Glomerular visceral epithelial cell (primary cell): ENCODE measurements at regions not wholly inside any gene's neighbourhood (a gene's known extent, or its start where the extent isn't known, plus 50 kb on each side); places are given as distances from the start of the nearest gene placed in this dataset.
A peak's percentile ranks its signal among the peaks of the same experiment; 100 is the strongest.
"Not testable (repeated sequence)": the region's sequence is repeated elsewhere in the genome, so short reads cannot be mapped to it uniquely, and the experiment has no call there.

Experiments used
- DNase-seq: peaks from one replicate; pipeline ENCODE4 v3.0.0-alpha.2; 2016; ENCODE audit errors: extremely low spot score

- DNase-seq, result no peak
Observed at GRCh38 chr5:164098531-164098930, 593.1 kb downstream of the MAT2B start.

DNA sequence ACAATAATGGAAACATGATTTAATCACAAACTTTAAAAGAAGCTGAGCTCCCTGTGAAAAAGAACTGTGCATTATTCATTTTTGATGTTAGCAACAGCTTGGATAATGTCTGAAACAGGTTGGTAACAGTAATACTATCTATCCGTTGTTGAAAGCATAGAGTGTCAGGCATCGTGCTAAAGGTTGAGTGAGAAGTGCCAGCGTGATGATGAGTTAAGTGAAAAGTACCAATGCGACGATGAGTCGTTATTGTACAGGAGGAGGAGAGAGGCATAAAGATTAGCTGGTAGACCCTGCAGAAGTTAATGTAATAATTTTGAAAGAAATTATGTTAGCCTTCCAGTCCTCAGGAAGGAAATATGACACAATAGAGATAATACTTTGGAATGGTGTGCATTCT lies 593.6 kb downstream of the MAT2B start:
- no peak for DNase-seq

DNA sequence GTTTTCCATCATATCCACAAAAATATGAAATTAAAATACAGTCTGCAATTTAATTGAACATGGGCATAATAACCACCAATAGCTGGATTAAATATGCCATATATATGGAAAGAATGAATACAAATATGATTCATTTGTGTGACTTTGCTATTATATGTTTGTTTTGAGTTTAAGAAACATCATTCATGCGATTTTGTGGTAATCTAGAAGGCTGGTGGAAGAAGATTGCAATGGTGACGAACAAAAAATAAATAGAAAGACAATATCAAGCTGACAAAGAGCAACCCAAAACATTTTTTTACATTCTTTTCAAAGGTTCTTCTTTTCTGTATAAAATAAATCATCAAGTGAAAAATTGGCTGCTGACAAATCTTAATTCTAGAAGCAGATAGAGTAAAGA lies 610.0 kb downstream of the MAT2B start:
- DNase-seq, result no peak

DNA sequence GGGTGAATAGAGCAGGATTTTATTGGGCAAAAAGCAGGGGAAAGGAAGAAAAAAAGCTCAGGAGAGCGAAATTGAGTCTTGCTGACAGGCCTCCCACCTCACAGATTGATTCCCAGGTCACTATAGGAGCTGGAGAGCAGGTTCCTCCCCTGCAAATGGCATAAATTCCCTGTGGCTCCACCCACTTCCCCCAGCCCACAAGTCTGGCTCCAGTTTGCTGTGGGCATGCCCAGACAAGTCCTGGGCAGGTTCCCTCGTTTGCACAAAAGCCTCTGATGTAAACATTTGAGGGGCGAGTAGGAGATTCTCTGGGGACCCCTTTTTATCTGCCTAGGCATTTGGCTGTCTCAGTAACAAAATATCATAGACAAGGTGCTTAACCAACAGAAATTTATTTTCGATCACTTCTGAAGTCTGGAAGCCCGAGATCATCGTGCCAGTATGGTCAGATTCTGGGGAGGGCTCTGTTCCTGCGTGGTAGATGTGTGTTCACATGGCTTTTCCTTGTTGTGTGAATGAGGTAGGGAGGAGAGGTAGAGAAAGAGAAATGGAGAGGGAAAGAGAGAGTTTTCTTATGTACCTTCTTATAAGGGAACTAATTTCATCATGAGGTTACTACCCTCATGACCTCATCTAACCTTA lies 614.5 kb downstream of the MAT2B start:
- peak; percentile 37 for DNase-seq

- no peak for DNase-seq
Observed at GRCh38 chr5:164127527-164127926, 622.1 kb downstream of the MAT2B start.

- DNase-seq, result no peak
Observed at GRCh38 chr5:164132358-164132757, 626.9 kb downstream of the MAT2B start.

DNA sequence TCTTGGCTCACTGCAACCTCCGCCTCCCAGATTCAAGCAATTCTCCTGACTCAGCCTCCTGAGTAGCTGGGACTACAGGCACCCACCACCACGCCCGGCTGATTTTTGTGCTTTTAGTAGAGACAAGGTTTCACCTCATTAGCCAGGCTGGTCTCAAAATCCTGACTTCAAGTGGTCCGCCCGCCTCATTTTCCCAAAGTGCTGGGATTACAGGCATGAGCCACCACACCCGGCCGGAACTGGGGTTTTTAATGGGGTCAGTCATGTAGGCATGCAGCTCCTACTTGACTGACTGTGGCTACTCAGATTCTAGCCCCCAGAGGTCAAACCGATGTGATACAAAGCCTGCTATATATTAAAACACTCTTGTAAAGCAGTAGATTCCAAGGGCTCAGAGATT lies 631.7 kb downstream of the MAT2B start:
- no peak for DNase-seq

DNA sequence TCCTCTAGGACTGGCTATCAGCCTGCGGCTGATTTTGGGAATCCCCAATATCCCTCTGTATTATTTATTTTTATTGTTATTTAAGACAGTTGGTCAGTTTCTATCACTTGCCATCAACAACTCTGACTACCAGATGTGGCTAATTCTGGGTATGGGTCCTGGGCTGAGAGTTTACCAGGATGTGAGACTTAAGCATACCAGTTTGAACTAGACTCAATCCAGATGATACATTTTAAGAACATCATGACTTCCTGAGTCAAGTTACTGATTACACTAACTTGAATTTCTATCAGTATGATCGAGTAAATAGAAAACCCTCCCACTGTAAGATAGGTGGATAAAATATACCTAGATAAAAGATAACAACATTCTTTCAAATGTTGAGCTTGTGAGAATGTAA lies 634.0 kb downstream of the MAT2B start:
- no peak for DNase-seq

DNA sequence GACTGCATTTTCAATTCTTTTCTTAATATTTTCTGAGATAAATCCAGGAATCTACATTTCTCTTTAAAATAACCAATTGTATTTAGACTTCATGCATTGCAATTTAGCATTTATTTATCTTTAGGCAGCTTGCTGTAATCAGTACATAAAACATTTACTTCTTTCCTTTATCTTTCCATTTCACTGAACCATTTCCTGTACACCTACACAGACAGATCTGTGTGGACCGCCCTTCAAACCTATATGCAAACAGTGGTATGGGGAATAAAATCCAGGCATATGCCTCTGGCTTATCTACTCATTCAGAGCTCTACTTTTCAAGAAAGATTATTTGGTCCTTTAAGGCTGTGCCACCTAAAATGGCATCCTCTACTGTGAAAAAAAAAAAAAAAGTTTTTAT lies 640.0 kb downstream of the MAT2B start:
- DNase-seq, result no peak

DNA sequence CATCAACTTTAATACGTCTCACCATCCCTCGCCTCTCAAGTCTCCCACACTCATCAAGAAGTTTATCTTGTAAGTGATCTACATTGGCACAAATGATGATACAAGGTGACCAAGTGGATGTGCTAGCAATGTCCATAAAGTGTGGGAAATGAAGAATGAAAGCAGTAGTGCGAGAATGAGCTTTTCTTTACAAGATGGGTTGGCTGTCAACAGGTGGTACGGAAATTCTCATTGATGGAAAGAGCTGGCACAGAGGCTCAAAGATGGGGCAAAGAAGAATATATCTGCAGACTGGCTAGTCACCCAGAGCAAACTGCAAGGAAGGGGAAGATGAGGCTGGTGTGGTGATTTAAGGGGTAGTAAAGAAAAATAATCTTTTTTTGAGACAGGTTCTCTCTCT lies 640.8 kb downstream of the MAT2B start:
- DNase-seq, result no peak

GRCh38 chr5:164148292-164148691 lies 642.9 kb downstream of the MAT2B start:
- no peak for DNase-seq

DNA sequence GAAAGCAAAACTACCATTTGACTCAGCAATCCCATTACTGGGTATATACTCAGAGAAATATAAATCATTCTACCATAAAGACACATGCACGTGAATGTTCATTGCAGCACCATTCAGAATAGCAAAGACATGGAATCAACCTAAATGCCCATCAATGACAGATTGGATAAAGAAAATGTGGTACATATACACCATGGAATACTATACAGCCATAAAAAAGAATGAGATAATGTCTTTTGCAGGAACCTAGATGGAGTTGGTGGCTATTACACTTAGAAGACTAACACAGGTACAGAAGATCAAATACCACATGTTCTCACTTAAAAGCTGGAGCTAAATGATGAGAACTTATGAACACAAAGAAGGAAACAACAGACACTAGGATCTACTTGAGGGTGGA lies 647.1 kb downstream of the MAT2B start:
- DNase-seq, result not testable (repeated sequence)

DNA sequence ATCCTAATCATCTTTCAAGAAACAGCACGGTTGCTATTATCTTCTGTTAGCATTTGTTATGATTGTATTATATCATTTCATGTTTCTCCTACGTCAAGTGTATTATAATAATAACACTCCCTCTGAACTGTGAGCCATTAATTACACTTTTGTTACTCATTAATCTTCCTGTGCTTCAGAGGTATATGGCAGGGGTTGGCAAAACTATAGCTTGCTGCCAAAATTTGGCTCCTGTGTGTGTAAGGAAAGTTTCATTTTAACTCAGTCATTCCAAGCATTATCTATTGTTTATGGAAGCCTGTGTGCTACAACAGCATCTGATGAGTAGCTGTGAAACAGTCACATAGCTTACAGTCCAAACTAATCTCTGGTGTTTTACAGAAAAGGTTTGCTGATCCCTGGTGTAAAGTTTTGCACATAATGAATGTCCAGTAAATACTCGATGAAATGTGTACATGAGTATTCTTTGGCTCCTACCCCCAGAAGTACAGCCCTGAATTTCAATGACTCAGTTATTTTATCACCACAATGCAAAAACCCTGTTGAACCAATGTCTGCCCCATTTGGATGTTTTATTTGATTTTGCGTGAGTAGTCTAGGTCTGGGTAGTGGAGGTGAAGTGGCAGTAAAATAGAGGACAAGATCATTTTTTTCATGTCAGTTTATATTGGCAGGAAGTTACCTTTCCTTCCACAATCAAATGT lies 648.2 kb downstream of the MAT2B start:
- DNase-seq, result peak; percentile 1

DNA sequence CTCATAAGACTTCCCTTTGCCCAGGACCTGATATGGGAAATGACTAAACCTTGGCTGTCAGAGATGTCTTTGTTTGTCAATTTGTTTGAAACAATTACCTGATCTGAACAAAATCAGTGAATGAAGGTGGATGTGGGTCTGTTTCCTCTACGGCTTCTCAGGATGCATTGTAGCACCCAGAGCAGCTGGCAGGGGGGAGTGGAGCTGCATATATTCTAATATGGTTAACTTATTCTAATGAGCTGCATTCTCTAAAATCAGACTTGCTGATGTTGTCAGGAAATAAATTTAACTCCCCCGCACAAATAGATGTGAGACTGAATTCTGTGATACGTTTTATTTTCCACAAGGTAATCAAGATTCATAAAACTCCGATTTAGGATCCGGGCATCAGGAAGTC lies 665.4 kb downstream of the MAT2B start:
- no peak for DNase-seq

DNA sequence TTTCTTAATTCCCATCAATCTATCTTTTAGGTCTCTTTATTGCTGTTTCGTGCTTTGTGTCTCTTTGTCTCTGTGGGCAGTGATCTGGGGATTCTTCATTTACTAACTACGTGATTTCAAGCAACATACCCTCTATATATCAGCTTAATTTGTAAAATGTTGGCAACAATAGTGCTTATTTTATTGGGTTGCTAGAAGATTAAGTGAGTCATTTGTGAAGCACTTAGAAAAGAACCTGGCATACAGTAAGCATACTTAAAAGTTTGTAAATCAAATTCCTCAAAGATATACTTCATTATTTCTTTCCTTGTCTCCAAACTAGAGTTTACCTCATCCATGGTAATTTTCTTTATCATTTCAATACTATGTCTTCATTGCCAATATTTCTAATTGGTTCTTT lies 669.7 kb downstream of the MAT2B start:
- DNase-seq, result no peak

DNA sequence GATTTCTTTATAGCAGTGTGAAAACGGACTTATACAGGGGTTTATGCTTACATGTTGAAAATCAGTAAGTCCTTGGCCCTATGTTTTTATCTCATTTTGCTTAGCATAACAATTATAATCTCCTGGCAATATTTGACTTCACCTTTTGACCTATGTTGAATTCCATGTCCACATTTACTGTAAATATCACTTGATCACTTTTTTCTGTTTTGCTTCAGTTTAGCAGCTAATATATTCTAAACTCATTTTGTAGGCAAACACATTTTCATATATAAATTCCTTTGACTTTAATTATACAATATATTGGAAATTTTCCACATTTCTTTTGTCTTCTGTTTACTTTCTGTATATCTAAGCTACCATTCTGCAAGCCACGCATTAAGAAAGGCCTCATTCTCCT lies 674.0 kb downstream of the MAT2B start:
- DNase-seq, result no peak

GRCh38 chr5:164181604-164182003 lies 676.2 kb downstream of the MAT2B start:
- DNase-seq, result no peak

DNA sequence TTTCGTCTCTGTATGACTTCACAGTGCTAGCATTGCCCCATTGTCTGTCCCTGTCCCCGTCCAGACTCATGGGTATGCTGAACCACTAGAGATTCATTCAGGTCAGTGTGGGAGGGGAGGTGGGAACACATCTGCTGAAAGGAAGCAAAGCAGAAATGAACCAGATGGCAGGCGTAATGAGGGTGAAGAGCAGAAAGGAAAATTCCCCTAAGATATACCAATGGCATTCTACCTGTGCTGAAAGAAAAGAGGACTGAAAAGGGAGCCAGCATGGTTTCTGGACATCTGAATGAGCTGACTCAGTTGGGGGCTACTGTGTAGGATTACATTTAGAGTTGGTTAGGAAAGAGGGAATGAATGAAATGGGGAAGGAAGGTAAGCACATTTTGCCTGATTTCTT lies 678.7 kb downstream of the MAT2B start:
- DNase-seq, result no peak

- DNase-seq, result no peak
Observed at GRCh38 chr5:164185000-164185399, 679.6 kb downstream of the MAT2B start.

DNA sequence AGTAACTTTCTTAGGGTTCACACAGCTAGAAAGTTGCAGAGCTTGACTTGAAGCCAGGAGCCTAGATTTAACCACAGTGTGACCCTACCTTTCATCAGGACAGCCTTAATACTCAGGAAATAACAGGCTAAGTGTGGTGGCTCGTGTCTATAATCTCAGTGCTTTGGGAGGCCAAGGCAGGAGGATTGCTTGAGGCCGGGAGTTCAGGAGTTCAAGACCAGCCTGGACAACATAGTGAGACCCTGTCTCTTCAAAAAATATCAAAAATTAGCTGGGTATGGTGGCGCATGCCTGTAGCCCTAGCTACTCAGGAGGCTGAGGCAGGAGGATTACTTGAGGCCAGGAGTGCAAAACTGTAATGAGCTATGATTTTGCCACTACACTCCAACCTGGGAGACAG lies 681.1 kb downstream of the MAT2B start:
- no peak for DNase-seq

GRCh38 chr5:164187785-164188184 lies 682.4 kb downstream of the MAT2B start:
- no peak for DNase-seq

- DNase-seq, result no peak
Observed at GRCh38 chr5:164188733-164189148, 683.3 kb downstream of the MAT2B start.

GRCh38 chr5:164191240-164191639 lies 685.8 kb downstream of the MAT2B start:
- DNase-seq, result peak; percentile 12

GRCh38 chr5:164202338-164202737 lies 696.9 kb downstream of the MAT2B start:
- DNase-seq, result peak; percentile 11
